ENCODE measurements at regions not wholly inside any gene's neighbourhood (a gene's known extent, or its start where the extent isn't known, plus 50 kb on each side); places are given as distances from the start of the nearest gene placed in this dataset.

GRCh38 chr1:30400507-30400906 is 322.9 kb downstream of the MATN1 start:
- DNase-seq: peak in 1 of 3 experiments; percentile 25

DNA sequence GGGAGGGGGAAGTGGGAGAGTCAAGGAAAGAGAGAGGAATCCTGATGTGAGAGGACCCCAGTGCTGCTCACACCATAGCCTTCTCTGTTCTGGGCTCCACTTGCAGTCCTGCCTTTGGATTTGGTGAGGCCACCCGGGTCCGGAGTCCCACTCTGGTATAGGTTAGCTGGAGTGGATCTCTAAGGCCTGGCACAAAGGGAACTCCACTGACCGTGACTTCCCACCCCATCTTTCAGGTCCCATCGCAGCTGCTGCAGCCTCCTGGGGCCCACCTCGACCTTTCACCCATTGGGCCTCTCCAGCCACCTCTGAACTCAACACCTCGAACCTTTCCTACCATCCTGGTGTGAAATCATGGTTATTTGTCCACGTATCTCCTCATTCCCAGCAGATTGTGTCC is 324.4 kb downstream of the MATN1 start:
- no peak for DNase-seq

DNA sequence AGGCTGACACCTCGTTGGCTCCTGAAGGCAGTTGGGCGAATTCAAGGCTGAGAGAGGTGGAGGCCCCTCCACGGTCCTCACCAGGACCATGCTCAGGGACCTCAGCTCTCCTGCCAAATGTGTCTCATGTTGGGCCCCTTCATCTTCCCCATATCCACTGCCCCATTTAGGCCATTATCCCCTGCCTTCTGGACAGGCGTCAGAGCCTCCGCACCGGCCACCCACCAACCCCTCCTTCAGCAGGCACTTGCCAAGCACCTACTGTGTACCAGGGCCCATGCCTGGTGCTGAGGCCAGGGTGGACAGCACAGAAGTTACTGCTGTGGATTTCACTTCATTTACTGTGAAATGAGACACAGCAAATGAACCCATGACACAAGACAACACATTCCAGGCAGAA is 325.8 kb downstream of the MATN1 start:
- no peak for DNase-seq

DNA sequence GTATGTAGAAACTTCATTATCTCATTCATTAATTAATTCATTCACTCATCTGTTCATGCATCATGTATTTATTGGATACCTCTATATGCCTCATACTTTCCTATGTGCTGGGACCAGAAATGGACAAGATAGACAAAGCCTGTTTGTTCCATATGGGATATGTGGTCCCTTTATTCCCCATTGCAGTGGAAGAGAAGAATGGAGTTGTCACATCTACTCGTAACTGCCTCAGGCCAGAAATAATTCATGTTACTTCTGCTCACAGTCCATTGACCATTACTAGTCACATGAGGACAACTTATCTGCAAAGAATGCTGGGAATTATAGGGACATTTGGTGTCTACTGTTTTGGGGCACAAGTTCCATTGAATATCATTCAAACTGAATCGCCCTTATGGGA is 327.8 kb downstream of the MATN1 start:
- DNase-seq: no peak

GRCh38 chr1:30388386-30388785 is 335.0 kb downstream of the MATN1 start:
- no peak for DNase-seq

GRCh38 chr1:30386156-30386926 is 337.0 kb downstream of the MATN1 start:
- DNase-seq: no peak

DNA sequence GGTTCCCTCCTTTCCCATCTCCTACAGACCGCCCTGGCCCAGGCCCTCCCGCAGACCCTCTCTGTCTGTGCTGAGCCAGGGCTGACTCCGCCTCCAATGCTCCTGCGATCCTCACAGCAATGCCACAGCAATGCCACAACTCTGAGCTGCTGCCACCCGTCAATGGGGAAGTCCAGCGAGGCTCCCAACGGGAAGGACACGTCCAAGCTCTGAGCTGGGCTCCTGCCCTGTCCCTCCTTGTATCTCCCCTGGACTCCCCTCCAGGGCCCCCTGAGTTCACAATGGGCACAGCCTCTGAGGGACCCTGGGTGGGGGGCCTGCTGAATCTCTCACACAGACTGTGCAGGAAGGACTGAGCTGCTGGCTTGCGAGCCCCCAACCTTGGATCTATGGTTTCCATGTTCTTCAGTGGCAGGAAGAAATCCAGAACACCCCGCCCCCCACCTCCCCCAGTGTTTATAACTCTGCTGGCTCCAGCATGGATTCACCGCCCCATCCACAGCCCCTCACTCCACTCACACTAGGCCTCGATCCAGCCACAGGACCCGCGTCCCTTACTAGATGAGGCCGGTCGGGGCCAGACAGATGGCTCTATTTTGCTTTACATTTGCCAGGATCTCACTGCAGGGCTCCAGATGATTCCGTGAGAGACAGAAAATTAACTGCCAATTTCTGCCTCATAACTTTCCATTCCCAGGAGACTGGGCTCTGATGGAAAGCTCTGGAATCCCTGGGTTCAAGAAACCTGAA is 338.0 kb downstream of the MATN1 start:
- no peak for DNase-seq

- DNase-seq: peak in 2 of 3 experiments; percentile 71 to 93
Measured at GRCh38 chr1:30384286-30385245, 338.8 kb downstream of the MATN1 start.

- no peak for DNase-seq
Measured at GRCh38 chr1:30383221-30383711, 340.1 kb downstream of the MATN1 start.

GRCh38 chr1:30382496-30382895 is 340.9 kb downstream of the MATN1 start:
- DNase-seq: no peak

DNA sequence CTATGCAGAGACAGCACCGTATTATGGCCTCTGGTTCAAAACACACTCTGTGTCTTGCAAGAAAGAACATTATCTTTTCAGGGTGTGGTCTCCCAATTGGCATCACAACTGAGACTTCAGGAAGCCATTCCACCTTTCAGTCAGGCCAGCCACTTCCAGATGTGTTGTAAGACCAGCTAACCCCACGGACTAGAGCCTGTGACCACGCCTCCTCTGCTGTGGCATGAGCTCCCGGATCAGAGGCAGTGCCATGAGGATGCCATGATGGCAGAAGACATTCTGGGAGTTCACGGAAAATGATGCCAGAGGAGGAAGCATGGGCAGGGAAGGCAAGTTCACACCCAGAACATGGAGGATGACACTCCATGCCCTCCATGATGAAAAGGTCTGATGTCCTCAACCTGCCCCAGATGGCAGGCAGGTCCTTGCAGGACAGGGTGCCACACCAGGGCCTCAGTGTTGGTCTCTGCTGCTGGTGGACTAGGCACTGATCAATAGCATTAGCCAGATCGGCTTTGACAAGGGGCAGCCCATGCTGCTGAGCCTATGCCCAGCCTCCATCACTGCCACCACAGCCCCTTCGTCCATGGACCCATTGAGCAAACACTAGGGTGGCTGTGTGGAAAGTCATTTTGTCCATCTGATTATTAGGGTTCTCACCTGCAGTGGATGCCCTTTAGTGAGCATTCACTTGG is 341.6 kb downstream of the MATN1 start:
- no peak for DNase-seq

- no peak for DNase-seq
Measured at GRCh38 chr1:30381266-30381665, 342.1 kb downstream of the MATN1 start.

GRCh38 chr1:30380625-30380984 is 342.8 kb downstream of the MATN1 start:
- no peak for DNase-seq

DNA sequence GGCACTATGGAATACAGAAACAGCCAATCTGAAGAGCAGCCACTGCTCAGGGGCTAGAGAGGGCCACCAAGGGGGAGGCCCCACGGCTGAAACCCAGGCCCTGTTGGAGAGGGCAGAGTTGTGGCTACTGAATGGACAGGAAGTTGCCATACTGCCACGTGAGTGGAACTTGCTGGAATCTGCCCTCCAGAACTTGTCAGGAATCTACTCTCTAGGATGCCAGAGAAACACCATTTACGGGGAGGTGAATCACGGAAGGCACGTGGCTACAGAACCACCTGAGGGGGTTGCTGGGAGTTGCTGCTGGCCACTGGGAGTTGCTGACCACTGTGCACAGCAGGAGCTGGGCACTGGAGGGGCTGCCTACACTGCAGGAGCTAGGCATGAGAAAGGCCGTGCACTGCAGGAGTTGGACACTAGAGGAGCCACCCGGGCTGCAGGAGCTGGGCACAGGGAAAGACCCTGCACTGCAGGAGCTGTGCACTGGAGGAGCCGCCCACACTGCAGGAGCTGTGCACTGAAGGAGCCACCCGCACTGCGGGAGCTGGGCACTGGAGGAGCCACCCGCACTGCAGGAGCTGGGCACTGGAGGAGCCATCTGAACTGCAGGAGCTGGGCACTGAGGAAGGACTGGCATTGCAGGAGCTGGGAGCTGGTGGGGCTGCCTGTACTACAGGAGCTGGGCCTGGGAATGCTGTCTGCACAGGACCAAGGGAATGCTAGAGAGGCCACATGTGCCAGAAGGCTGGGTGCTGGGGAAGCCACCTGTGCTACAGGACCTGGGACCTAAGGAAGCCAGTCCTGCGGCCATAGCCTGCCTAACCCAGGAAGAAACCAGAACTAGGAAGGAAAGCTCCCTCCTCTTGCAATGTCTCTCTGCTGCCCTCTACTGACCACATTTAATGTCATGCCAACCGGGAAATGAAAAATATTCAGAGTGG is 343.4 kb downstream of the MATN1 start:
- peak; percentile 57 to 94 (median 89) for DNase-seq

DNA sequence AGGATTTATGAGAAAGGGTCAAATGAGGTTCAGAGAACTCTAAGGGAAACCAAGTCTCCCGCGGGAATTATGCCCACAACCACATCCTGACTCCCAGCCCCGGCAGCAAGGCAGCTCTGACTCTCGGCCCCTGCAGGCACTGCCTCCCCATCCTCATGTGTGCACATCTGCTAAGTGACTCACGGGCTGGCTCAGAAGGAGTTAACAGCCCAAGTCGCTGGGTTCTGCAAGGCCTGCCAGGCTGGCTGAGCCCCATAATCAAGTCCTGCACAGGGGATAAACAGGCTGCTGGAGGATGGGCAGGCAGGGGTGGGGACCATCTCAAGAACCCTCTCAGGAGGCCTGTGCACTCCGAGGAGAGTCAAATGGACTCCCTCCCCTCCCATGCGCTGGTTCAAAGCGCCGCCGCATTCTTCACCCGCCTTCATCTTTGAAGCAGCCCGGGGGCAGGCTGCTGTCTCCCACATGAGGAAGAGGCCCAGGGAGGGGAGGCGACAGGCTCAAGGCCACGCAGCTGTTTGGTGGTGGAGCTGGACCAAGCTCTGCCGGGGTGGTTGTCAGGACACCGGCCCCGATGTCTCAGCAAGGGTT is 344.3 kb downstream of the MATN1 start:
- peak; percentile 26 to 65 (median 58) for DNase-seq

DNA sequence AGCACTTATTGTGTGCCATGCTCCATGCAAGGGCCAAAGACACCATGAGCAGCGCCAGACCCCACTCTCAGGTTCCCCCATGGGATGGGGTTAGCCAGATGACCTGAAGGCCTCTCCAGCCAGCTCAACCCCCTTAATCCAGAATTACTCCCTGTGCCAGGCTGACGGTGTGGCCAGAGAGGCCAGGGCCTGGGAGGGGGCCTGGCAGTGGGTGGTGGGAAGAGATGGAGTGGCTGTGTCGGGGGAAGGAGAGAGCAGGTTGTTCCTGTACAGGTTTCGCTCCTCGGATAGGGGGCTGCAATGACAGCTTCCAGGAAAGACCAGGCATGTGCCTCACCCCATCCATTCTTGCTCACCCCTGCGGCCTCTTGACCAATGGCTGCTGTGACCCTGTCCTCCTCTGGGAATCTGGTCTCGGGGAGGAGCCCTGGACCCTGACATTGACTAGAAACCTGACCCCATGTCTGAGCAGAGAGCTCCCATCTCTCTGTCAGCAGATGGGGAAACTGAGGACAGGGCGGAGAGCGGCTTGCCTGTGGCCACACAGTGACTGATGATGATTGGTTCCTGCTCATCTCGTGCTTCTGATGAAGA is 345.3 kb downstream of the MATN1 start:
- no peak for DNase-seq

DNA sequence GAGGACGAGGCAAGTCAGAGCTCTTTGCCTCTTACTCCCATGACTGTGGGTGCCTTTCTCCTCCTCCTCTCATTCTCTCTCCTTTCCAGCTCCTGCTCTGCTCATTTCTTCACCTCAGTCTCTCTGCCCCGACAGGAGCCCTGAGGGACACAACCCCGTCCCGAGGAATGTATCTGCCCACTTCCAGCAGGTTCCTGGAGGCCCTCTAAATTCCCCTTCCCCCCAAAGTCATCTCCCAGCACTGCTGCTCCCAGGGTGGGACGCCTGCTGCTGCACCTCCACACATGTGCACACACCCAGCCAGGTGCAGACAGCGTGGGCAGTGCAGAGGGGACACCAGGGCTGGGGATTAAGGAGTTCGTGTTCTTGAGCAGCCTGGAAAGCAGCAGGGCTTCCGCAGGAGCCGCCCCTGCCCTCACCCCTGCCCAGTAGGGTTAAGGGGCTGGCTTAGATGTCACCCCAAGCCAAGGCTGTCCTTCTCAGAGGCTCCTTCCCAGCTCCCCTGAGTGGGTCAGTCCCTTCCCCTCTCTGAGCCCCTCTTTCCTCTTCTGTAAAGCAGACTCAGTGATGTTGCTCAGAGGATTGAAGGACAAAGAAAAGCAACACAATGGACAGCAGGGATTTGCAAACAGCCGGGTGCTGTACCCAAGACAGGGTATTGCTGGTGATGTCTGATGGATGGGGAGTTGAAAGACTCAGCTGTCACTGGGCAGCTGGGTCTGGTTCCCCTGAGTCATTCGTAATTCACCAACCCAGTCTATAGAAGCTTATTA is 346.0 kb downstream of the MATN1 start:
- DNase-seq: no peak

GRCh38 chr1:30376054-30376697 is 347.2 kb downstream of the MATN1 start:
- DNase-seq: no peak

DNA sequence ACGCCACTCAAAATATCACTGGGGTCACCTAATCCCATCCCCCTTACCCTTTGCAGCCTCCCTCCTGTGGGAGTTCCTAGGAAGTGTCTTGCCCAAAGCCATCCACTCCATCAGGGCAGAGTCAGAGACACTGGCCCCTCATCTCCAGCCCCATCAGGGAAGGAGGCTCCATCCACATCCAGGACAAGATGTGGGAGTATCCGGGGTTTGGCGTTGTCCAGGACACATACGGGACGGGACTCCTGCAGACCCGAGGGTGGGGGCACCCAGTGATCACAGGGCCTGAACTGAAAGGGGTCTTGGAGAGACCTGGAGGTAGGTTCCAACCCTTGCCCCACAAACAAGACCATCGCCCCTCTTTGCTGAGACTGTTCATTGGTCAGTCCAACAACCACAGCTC is 348.2 kb downstream of the MATN1 start:
- DNase-seq: no peak

Data from NCI-H1417 (cell line).